Loucy (cell line): ENCODE measurements at regions not wholly inside any gene's neighbourhood (a gene's known extent, or its start where the extent isn't known, plus 50 kb on each side); places are given as distances from the start of the nearest gene placed in this dataset.

Experiments used
- CTCF ChIP-seq: fragments of 200-600 bp; sonication (generic); conservative IDR thresholded peaks from 2 replicates; pipeline ENCODE4 v1.5.1; 2014; ENCODE audit warnings: mild to moderate bottlenecking, antibody characterized with exemption, low read length
- EZH2phosphoT487 ChIP-seq: fragments of 200-600 bp; IDR thresholded peaks from 2 replicates; pipeline ENCODE4 v1.6.1; 2018; ENCODE audit warnings: antibody characterized with exemption, mild to moderate bottlenecking, moderate library complexity, borderline replicate concordance

DNA sequence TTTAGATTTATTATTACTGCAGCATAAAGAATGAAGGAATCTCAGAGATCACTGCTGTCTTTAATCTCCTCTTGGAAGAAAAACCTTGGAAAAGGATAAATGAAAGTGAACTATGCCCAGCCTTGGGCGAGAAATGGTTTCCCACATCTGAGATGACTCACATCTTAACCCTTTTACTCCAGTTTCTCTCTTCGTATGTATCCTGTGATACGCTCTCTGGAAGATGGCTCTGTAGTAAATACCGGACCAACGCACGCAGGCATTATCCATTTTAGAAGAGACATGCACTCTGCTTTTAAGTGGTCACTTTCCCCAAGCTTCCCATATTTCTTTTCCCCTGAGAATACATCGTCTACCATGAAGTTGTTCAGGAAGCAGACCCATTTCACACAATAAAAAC, 207.3 kb upstream of the BMPER start:
- TF ChIP-seq CTCF (no peak), EZH2phosphoT487 (no peak)
